Vagina (tissue), 2 donors: ENCODE measurements at regions not wholly inside any gene's neighbourhood (a gene's known extent, or its start where the extent isn't known, plus 50 kb on each side); places are given as distances from the start of the nearest gene placed in this dataset.

ENCODE experiments used
- DNase-seq, 2 donors: peaks; one replicate each; pipeline ENCODE4 v3.0.0-alpha.2; 2017; ENCODE audit errors: extremely low spot score in 2 of 2
- H3K27ac ChIP-seq: fragments of 200-600 bp; sonication (generic); one replicate; pipeline ENCODE4 v1.5.1; 2019
- H3K27me3 ChIP-seq: fragments of 200-600 bp; sonication (generic); one replicate; pipeline ENCODE4 v1.5.1; 2019
- H3K36me3 ChIP-seq, 2 donors: fragments of 200-600 bp; sonication (generic); one replicate each; pipeline ENCODE4 v1.5.1; 2017 to 2019
- H3K4me1 ChIP-seq: fragments of 200-600 bp; sonication (generic); one replicate; pipeline ENCODE4 v1.5.1; 2019
- H3K4me3 ChIP-seq, 2 donors: fragments of 200-600 bp; sonication (generic); 1 replicate in 1 of 2; 2 replicates in 1 of 2; pipeline ENCODE4 v1.5.1; 2016 to 2019
- H3K9me3 ChIP-seq: fragments of 200-600 bp; sonication (generic); one replicate; pipeline ENCODE4 v1.5.1; 2019
- POLR2A ChIP-seq, 2 donors: fragments of 450-650 bp; IDR thresholded peaks; one replicate each; pipeline ENCODE4 v1.6.1; 2017; ENCODE audit warnings: antibody characterized with exemption in 2 of 2, mild to moderate bottlenecking in 2 of 2, moderate library complexity in 2 of 2
- POLR2AphosphoS5 ChIP-seq, 2 donors: sonication (generic); formaldehyde crosslinking; IDR thresholded peaks; one replicate each; pipeline ENCODE4 v1.9.0; 2017; ENCODE audit warnings: antibody characterized with exemption in 2 of 2, mild to moderate bottlenecking in 2 of 2, low read depth in 1 of 2; ENCODE audit not compliant: insufficient read depth in 1 of 2
- intact Hi-C: fragments of 100-400 bp; cut with DNase I; formaldehyde crosslinking; loops from one replicate; pipeline ENCODE4 v1.15.1; 2023
- TF ChIP-seq, protein P1 (sequence below), 3 experiments: fragments of 450-650 bp in 2 of 3; fragments of 200-600 bp in 1 of 3; sonication (generic) in 1 of 3; IDR thresholded peaks; one replicate each; pipeline ENCODE4 v1.5.1; 2017 to 2019; ENCODE audit warnings: antibody characterized with exemption in 3 of 3, mild to moderate bottlenecking in 2 of 3, moderate library complexity in 2 of 3

DNA sequence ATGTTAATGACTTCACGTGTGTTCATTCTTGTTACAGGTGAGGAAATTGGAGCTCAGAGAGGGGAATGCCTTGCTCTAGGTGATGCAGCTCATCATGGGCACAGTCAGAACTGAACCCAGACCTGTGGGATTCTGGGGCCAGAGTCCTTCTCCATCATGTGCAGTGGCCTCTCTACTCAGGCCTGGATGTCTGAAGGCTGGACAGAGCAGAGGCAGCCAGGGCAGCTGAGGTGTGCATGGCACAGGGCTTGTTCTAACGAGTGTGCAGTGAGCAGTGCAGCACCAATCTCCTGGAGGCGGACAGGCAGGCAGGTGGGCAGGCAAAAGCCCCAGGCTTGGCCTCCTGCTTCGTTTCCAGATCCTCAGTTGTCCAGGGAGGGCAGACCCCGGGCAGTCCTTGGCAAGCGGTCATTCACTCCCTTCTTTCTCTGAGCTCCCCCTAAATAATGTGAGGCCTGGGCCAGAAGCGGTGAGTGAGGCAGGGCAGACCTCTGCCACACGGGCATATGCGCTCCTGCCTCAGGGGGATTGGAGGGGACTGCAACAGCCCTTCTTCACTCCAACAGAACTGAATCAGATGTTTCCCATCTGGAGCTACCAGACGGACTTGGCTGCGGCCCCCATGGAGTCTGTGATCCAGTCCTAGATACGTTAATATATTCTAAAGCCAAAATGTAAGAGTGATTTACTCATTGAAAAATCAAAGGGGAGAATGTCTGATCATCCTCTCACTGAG, 68.7 kb upstream of the FSTL4 start:
- no peak overlapping the region for H3K27ac ChIP-seq
- intact Hi-C loops, result no loop called here
- H3K9me3 ChIP-seq, result no peaks in the 10 kb centered on the region
- H3K27me3 ChIP-seq, result no peaks in the 10 kb centered on the region
- no peaks in the 10 kb centered on the region for H3K36me3 ChIP-seq
- DNase-seq, result peak in 1 of 2 donors; percentile 91
- TF ChIP-seq POLR2A (IDR thresholded peaks at IDR 0.05) (no peak), POLR2AphosphoS5 (IDR thresholded peaks at IDR 0.05; ENCODE audit: insufficient read depth in 1 of 2, low read depth in 1 of 2) (no peak)
- TF ChIP-seq, protein P1, sequence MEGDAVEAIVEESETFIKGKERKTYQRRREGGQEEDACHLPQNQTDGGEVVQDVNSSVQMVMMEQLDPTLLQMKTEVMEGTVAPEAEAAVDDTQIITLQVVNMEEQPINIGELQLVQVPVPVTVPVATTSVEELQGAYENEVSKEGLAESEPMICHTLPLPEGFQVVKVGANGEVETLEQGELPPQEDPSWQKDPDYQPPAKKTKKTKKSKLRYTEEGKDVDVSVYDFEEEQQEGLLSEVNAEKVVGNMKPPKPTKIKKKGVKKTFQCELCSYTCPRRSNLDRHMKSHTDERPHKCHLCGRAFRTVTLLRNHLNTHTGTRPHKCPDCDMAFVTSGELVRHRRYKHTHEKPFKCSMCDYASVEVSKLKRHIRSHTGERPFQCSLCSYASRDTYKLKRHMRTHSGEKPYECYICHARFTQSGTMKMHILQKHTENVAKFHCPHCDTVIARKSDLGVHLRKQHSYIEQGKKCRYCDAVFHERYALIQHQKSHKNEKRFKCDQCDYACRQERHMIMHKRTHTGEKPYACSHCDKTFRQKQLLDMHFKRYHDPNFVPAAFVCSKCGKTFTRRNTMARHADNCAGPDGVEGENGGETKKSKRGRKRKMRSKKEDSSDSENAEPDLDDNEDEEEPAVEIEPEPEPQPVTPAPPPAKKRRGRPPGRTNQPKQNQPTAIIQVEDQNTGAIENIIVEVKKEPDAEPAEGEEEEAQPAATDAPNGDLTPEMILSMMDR (IDR thresholded peaks at IDR 0.05), result no peak
- no peaks in the 10 kb centered on the region for H3K4me1 ChIP-seq
- H3K4me3 ChIP-seq, result no peak overlapping the region

DNA sequence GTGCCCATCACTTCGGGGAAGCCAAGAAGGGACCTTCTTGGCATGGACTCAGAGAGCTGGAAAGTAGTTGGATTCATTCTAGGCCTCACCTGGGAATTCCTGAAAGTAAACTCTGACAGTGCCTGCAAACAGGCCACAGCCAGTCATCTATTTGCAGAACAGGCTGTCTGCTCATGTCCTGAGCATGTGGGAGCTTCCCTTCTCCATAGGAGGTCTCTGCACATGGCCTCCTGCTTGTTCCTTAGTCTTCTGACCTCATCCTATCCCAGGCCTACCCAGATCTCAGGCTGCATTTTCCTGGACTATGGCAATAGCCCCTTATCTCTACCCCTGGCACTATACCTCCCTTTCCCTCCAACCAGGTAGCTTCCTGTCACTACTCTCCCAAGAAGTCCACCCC, 67.2 kb upstream of the FSTL4 start:
- TF ChIP-seq, protein P1 (IDR thresholded peaks at IDR 0.05), result no peak
- TF ChIP-seq POLR2A (IDR thresholded peaks at IDR 0.05), result no peak
- no peak for TF ChIP-seq POLR2AphosphoS5 (IDR thresholded peaks at IDR 0.05; ENCODE audit: insufficient read depth in 1 of 2, low read depth in 1 of 2)
- Histone ChIP-seq H3K27me3 (no peaks in the 10 kb centered on the region), H3K4me3 (no peak overlapping the region), H3K9me3 (no peaks in the 10 kb centered on the region), H3K27ac (no peak overlapping the region), H3K4me1 (no peaks in the 10 kb centered on the region), H3K36me3 (no peaks in the 10 kb centered on the region)
- intact Hi-C loops, result no loop called here
- peak in 1 of 2 donors; percentile 55 for DNase-seq

DNA sequence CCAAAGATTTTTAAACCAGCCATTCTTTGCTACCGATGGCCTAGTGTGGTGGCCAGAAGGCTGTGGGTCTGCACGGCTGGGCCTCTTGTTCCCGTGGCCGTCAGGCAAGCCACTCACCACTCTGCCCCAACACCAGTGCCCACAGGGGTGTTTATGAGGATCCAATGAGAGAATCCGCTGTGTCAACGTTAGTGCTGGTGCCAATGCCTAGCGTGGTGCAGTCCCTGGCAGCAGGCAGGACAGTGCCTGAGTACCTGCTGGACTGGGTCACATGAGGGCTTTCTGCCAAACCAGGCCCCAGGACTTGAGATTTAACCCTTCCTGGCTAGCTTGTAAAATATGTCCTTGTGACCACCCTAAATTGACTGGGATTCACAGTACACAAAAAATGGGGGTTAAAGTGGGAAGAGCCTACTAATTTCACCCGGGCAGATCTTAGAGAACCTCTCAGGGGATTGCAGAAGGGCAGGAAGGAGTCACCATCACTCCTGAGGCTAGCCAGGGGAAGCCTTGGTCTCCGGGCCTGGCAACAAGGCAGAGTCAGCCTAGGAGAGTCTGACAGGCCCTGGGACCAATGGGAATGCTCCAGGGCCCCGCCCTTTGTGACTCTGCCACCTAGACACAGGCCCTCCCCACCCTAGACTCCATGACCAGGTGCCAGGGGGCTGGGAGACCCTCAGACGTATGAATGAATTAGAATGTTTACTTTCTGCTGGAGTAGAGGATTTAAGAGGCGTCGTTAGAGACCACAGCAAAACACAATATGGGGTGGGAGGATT, 63.2 kb upstream of the FSTL4 start:
- Histone ChIP-seq H3K27ac (no peak overlapping the region), H3K36me3 (no peaks in the 10 kb centered on the region), H3K9me3 (no peaks in the 10 kb centered on the region), H3K4me3 (no peak overlapping the region), H3K4me1 (no peaks in the 10 kb centered on the region), H3K27me3 (no peaks in the 10 kb centered on the region)
- TF ChIP-seq POLR2AphosphoS5 (IDR thresholded peaks at IDR 0.05; ENCODE audit: insufficient read depth in 1 of 2, low read depth in 1 of 2) (no peak), POLR2A (IDR thresholded peaks at IDR 0.05) (no peak)
- TF ChIP-seq, protein P1 (IDR thresholded peaks at IDR 0.05), result no peak
- intact Hi-C loops, result no loop called here
- DNase-seq, result peak in 1 of 2 donors; percentile 54

DNA sequence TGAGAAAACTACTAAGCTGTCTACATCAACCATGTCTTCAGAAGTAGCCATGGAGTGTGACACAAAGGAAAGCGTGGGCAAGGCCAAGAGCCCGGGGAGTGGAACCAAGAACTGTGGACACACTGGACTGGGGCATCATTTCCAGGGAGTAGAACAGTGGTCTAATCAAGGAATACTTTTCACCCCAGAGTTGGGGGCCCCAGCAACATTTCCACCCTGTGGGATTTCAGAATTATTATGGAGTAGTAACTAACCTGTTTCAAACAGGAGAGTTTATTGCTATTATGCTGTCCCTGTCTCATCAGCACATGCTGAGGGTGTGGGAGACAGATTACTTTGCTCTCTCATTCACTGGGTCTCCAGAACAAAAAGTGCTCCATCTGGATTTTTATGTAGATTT, 58.0 kb upstream of the FSTL4 start:
- peak in 1 of 2 donors; percentile 67 for DNase-seq
- no peaks in the 10 kb centered on the region for H3K27me3 ChIP-seq
- H3K27ac ChIP-seq, result no peak overlapping the region
- no peaks in the 10 kb centered on the region for H3K4me1 ChIP-seq
- no peaks in the 10 kb centered on the region for H3K36me3 ChIP-seq
- no peaks in the 10 kb centered on the region for H3K9me3 ChIP-seq
- TF ChIP-seq POLR2A (IDR thresholded peaks at IDR 0.05) (no peak), POLR2AphosphoS5 (IDR thresholded peaks at IDR 0.05; ENCODE audit: insufficient read depth in 1 of 2, low read depth in 1 of 2) (no peak)
- TF ChIP-seq, protein P1 (IDR thresholded peaks at IDR 0.05), result no peak
- intact Hi-C loops, result no loop called here
- H3K4me3 ChIP-seq, result no peak overlapping the region

DNA sequence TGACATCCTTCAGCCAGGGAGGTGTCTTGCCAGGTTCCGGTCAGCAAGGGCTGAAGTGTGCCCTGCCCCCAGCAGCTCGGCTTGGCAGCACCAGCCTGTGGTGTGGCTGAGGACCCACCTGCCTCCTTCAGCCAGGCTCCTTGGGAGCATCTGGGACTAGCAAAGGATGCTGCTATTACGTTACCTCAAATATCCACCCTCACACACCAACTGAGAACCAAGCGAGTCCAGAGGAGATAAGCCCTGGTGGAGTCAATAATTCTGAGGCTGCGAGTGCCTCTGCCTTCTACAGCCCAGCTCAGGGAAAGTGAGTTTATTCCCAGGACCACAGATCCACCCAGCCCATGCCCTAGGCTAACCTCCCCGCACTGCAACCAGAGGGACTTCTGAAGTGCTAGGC, 57.1 kb upstream of the FSTL4 start:
- Histone ChIP-seq H3K36me3 (no peaks in the 10 kb centered on the region), H3K9me3 (no peaks in the 10 kb centered on the region), H3K4me3 (no peak overlapping the region), H3K27me3 (no peaks in the 10 kb centered on the region), H3K4me1 (no peaks in the 10 kb centered on the region), H3K27ac (no peak overlapping the region)
- TF ChIP-seq POLR2AphosphoS5 (IDR thresholded peaks at IDR 0.05; ENCODE audit: insufficient read depth in 1 of 2, low read depth in 1 of 2) (no peak), POLR2A (IDR thresholded peaks at IDR 0.05) (no peak)
- TF ChIP-seq, protein P1 (IDR thresholded peaks at IDR 0.05), result no peak
- DNase-seq, result peak in 1 of 2 donors; percentile 74
- intact Hi-C loops, result no loop called here
